Activated effector memory CD4-positive, alpha-beta T cell treated with anti-CD3 and anti-CD28 coated beads, Interleukin-2, amount 50 U/mL, for 16 hours (primary cell): ENCODE measurements at regions not wholly inside any gene's neighbourhood (a gene's known extent, or its start where the extent isn't known, plus 50 kb on each side); places are given as distances from the start of the nearest gene placed in this dataset.
"Not testable (repeated sequence)": the region's sequence is repeated elsewhere in the genome, so short reads cannot be mapped to it uniquely, and the experiment has no call there.

Source experiments
- DNase-seq: peaks from one replicate; pipeline ENCODE4 v3.0.0-alpha.2; 2020

- no peak for DNase-seq
These were observed 320.1 kb downstream of the PTTG2 start for GRCh38 chr4:38280323-38280706.

- DNase-seq, result no peak
These were observed 321.3 kb downstream of the PTTG2 start for GRCh38 chr4:38281371-38282071.

- DNase-seq, result no peak
These were observed 323.5 kb downstream of the PTTG2 start for GRCh38 chr4:38283724-38284123.

GRCh38 chr4:38284294-38285030 lies 324.3 kb downstream of the PTTG2 start:
- DNase-seq, result no peak

- DNase-seq, result no peak
These were observed 327.1 kb downstream of the PTTG2 start for GRCh38 chr4:38287101-38287851.

- no peak for DNase-seq
These were observed 329.4 kb downstream of the PTTG2 start for GRCh38 chr4:38289553-38289952.

GRCh38 chr4:38290366-38290765 lies 330.2 kb downstream of the PTTG2 start:
- DNase-seq, result no peak

- DNase-seq, result no peak
These were observed 330.7 kb downstream of the PTTG2 start for GRCh38 chr4:38290914-38291313.

- DNase-seq, result no peak
These were observed 332.3 kb downstream of the PTTG2 start for GRCh38 chr4:38292529-38292928.

- DNase-seq, result no peak
These were observed 334.0 kb downstream of the PTTG2 start for GRCh38 chr4:38294238-38294637.

- no peak for DNase-seq
These were observed 336.9 kb downstream of the PTTG2 start for GRCh38 chr4:38297061-38297460.

GRCh38 chr4:38298868-38299713 lies 338.9 kb downstream of the PTTG2 start:
- DNase-seq, result no peak

- DNase-seq, result no peak
These were observed 342.7 kb downstream of the PTTG2 start for GRCh38 chr4:38302910-38303309.

GRCh38 chr4:38304460-38304859 lies 344.3 kb downstream of the PTTG2 start:
- not testable (repeated sequence) for DNase-seq

- DNase-seq, result no peak
These were observed 346.4 kb downstream of the PTTG2 start for GRCh38 chr4:38306482-38307071.

GRCh38 chr4:38308728-38309311 lies 348.6 kb downstream of the PTTG2 start:
- DNase-seq, result no peak

GRCh38 chr4:38309471-38309870 lies 349.3 kb downstream of the PTTG2 start:
- no peak for DNase-seq

- peak; percentile 85 for DNase-seq
These were observed 350.3 kb downstream of the PTTG2 start for GRCh38 chr4:38310446-38311043.

- DNase-seq, result no peak
These were observed 351.4 kb downstream of the PTTG2 start for GRCh38 chr4:38311495-38312126.

GRCh38 chr4:38313175-38313574 lies 350.8 kb upstream of the KLF3 start:
- DNase-seq, result no peak

GRCh38 chr4:38313999-38314561 lies 349.9 kb upstream of the KLF3 start:
- no peak for DNase-seq
